Smooth muscle cell (in vitro differentiated cells): ENCODE measurements at regions not wholly inside any gene's neighbourhood (a gene's known extent, or its start where the extent isn't known, plus 50 kb on each side); places are given as distances from the start of the nearest gene placed in this dataset.

Experiments
- DNase-seq: peaks from one replicate; lab custom pipeline; 2025; ENCODE audit not compliant: unreplicated experiment; lab: John Stamatoyannopoulos, UW
- H2AFZ ChIP-seq: fragments of 200-600 bp; sonication (generic); 2 replicates; pipeline ENCODE4 v1.6.0; 2016; ENCODE audit warnings: antibody characterized with exemption, low read depth, mild to moderate bottlenecking
- H3F3A ChIP-seq: fragments of 200-600 bp; sonication (generic); 2 replicates; pipeline ENCODE4 v1.6.0; 2017; ENCODE audit warnings: antibody characterized with exemption, low read depth
- H3K27ac ChIP-seq: fragments of 200-600 bp; sonication (generic); 2 replicates; pipeline ENCODE4 v1.5.1; 2016; ENCODE audit warnings: low read depth, mild to moderate bottlenecking
- H3K27me3 ChIP-seq: fragments of 200-600 bp; sonication (generic); 2 replicates; pipeline ENCODE4 v1.6.1; 2016; ENCODE audit warnings: low read depth, mild to moderate bottlenecking
- H3K36me3 ChIP-seq: fragments of 200-600 bp; sonication (generic); 2 replicates; pipeline ENCODE4 v1.5.1; 2016; ENCODE audit warnings: low read depth
- H3K4me1 ChIP-seq: fragments of 200-600 bp; sonication (generic); 2 replicates; pipeline ENCODE4 v1.5.1; 2016; ENCODE audit warnings: low read depth
- H3K4me2 ChIP-seq: fragments of 200-600 bp; sonication (generic); 2 replicates; pipeline ENCODE4 v1.6.0; 2016; ENCODE audit warnings: mild to moderate bottlenecking
- H3K4me3 ChIP-seq: fragments of 200-600 bp; sonication (generic); 2 replicates; pipeline ENCODE4 v1.5.1; 2016; ENCODE audit warnings: mild to moderate bottlenecking
- H3K79me2 ChIP-seq: fragments of 200-600 bp; sonication (generic); 2 replicates; pipeline ENCODE4 v1.6.0; 2016; ENCODE audit warnings: low read depth, mild to moderate bottlenecking
- H3K9ac ChIP-seq: fragments of 200-600 bp; sonication (generic); 2 replicates; pipeline ENCODE4 v1.6.0; 2016; ENCODE audit warnings: low read depth
- H3K9me3 ChIP-seq: fragments of 200-600 bp; sonication (generic); replicated peaks from 2 replicates; pipeline ENCODE4 v1.5.1; 2016; ENCODE audit warnings: low read depth
- H4K20me1 ChIP-seq: fragments of 200-600 bp; sonication (generic); 2 replicates; pipeline ENCODE4 v1.6.0; 2016; ENCODE audit warnings: low read depth
- CTCF ChIP-seq: fragments of 200-600 bp; sonication (generic); IDR thresholded peaks from 2 replicates; pipeline ENCODE4 v1.5.1; 2017; ENCODE audit warnings: borderline replicate concordance, mild to moderate bottlenecking, antibody characterized with exemption; ENCODE audit not compliant: insufficient read depth, poor library complexity, severe bottlenecking
- WGBS: methylation state at CpG from one replicate; pipeline ENCODE4 v1.1.7; 2016; ENCODE audit warnings: low lambda C conversion rate; 5-methylcytosine and 5-hydroxymethylcytosine counted together

GRCh38 chr2:176613323-176613987, 344.2 kb downstream of the MTX2 start:
- no peak overlapping the region for H3K27ac ChIP-seq

GRCh38 chr2:176614049-176614448, 344.8 kb downstream of the MTX2 start:
- no peak overlapping the region for H3K4me3 ChIP-seq
- DNase-seq, result no peak
- peaks cover 7% of the 10 kb centered on the region for H3K27me3 ChIP-seq
- no peaks in the 10 kb centered on the region for H4K20me1 ChIP-seq
- TF ChIP-seq CTCF, result no peak
- no peaks in the 10 kb centered on the region for H3K4me1 ChIP-seq
- 74% methylated on average over 2 of the region's 2 CpGs for WGBS
- no peak overlapping the region for H3K9ac ChIP-seq
- no peak overlapping the region for H2AFZ ChIP-seq
- H3K27ac ChIP-seq, result no peak overlapping the region
- no peaks in the 10 kb centered on the region for H3K79me2 ChIP-seq
- peaks cover 4% of the 10 kb centered on the region for H3F3A ChIP-seq
- H3K36me3 ChIP-seq, result no peaks in the 10 kb centered on the region
- H3K4me2 ChIP-seq, result no peak overlapping the region
- H3K9me3 ChIP-seq, result no peaks in the 10 kb centered on the region

More at GRCh38 chr2:176613323-176613987, 344.2 kb downstream of the MTX2 start:
- Histone ChIP-seq H3F3A (peaks cover 4% of the 10 kb centered on the region), H3K27me3 (peaks cover 7% of the 10 kb centered on the region), H3K79me2 (no peaks in the 10 kb centered on the region), H4K20me1 (no peaks in the 10 kb centered on the region), H3K9me3 (no peaks in the 10 kb centered on the region), H3K36me3 (no peaks in the 10 kb centered on the region), H3K4me3 (no peak overlapping the region), H2AFZ (no peak overlapping the region), H3K4me1 (no peaks in the 10 kb centered on the region), H3K4me2 (peak overlapping the region; percentile 30), H3K9ac (no peak overlapping the region)
- TF ChIP-seq CTCF, result no peak
- 55% methylated on average over 3 of the region's 3 CpGs for WGBS
- DNase-seq, result no peak

GRCh38 chr2:176614930-176615329, 345.7 kb downstream of the MTX2 start:
- H3K27me3 ChIP-seq, result peaks cover 7% of the 10 kb centered on the region
- H4K20me1 ChIP-seq, result no peaks in the 10 kb centered on the region
- no peak overlapping the region for H2AFZ ChIP-seq
- H3K79me2 ChIP-seq, result no peaks in the 10 kb centered on the region
- H3K4me2 ChIP-seq, result no peak overlapping the region
- TF ChIP-seq CTCF, result no peak
- no peaks in the 10 kb centered on the region for H3K9me3 ChIP-seq
- H3K9ac ChIP-seq, result no peak overlapping the region
- DNase-seq, result no peak
- no peak overlapping the region for H3K4me3 ChIP-seq
- WGBS, result 55% methylated on average over 2 of the region's 2 CpGs
- peaks cover 4% of the 10 kb centered on the region for H3F3A ChIP-seq
- H3K4me1 ChIP-seq, result no peaks in the 10 kb centered on the region
- H3K27ac ChIP-seq, result no peak overlapping the region
- no peaks in the 10 kb centered on the region for H3K36me3 ChIP-seq

GRCh38 chr2:176619504-176619903, 350.3 kb downstream of the MTX2 start:
- H3K79me2 ChIP-seq, result no peaks in the 10 kb centered on the region
- H4K20me1 ChIP-seq, result no peaks in the 10 kb centered on the region
- TF ChIP-seq CTCF, result no peak
- H3K27ac ChIP-seq, result no peak overlapping the region
- H3F3A ChIP-seq, result no peaks in the 10 kb centered on the region
- no peak overlapping the region for H3K4me3 ChIP-seq
- DNase-seq, result no peak
- H2AFZ ChIP-seq, result no peak overlapping the region
- no peaks in the 10 kb centered on the region for H3K9me3 ChIP-seq
- WGBS, result 94% methylated on average over 6 of the region's 6 CpGs
- no peaks in the 10 kb centered on the region for H3K36me3 ChIP-seq
- H3K4me1 ChIP-seq, result no peaks in the 10 kb centered on the region
- H3K4me2 ChIP-seq, result no peak overlapping the region
- H3K9ac ChIP-seq, result no peak overlapping the region
- peaks cover 15% of the 10 kb centered on the region for H3K27me3 ChIP-seq
